ENCODE measurements at regions not wholly inside any gene's neighbourhood (a gene's known extent, or its start where the extent isn't known, plus 50 kb on each side); places are given as distances from the start of the nearest gene placed in this dataset.

GRCh38 chr15:37576952-37577351 is 357.5 kb upstream of the TMCO5A start:
- DNase-seq (ENCODE audit: low read depth) = no peak

- DNase-seq (ENCODE audit: low read depth) = no peak
Observed at GRCh38 chr15:37581866-37582532, 352.4 kb upstream of the TMCO5A start.

- no peak for DNase-seq (ENCODE audit: low read depth)
Observed at GRCh38 chr15:37582852-37583251, 351.6 kb upstream of the TMCO5A start.

- DNase-seq (ENCODE audit: low read depth) = no peak
Observed at GRCh38 chr15:37586011-37586583, 348.3 kb upstream of the TMCO5A start.

- no peak for DNase-seq (ENCODE audit: low read depth)
Observed at GRCh38 chr15:37586976-37587375, 347.5 kb upstream of the TMCO5A start.

- no peak for DNase-seq (ENCODE audit: low read depth)
Observed at GRCh38 chr15:37594417-37594816, 340.0 kb upstream of the TMCO5A start.

- no peak for DNase-seq (ENCODE audit: low read depth)
Observed at GRCh38 chr15:37595426-37595970, 338.9 kb upstream of the TMCO5A start.

- DNase-seq (ENCODE audit: low read depth) = no peak
Observed at GRCh38 chr15:37599156-37599555, 335.3 kb upstream of the TMCO5A start.

GRCh38 chr15:37616215-37616614 is 318.2 kb upstream of the TMCO5A start:
- no peak for DNase-seq (ENCODE audit: low read depth)

- no peak for DNase-seq (ENCODE audit: low read depth)
Observed at GRCh38 chr15:37618353-37618752, 316.1 kb upstream of the TMCO5A start.

GRCh38 chr15:37619358-37620042 is 314.9 kb upstream of the TMCO5A start:
- no peak for DNase-seq (ENCODE audit: low read depth)

- DNase-seq (ENCODE audit: low read depth) = no peak
Observed at GRCh38 chr15:37625576-37625975, 308.9 kb upstream of the TMCO5A start.

GRCh38 chr15:37628507-37628906 is 305.9 kb upstream of the TMCO5A start:
- no peak for DNase-seq (ENCODE audit: low read depth)

GRCh38 chr15:37636736-37637135 is 297.7 kb upstream of the TMCO5A start:
- DNase-seq (ENCODE audit: low read depth) = no peak

GRCh38 chr15:37638116-37638515 is 296.3 kb upstream of the TMCO5A start:
- no peak for DNase-seq (ENCODE audit: low read depth)

GRCh38 chr15:37638691-37639090 is 295.7 kb upstream of the TMCO5A start:
- DNase-seq (ENCODE audit: low read depth) = no peak

GRCh38 chr15:37652646-37653417 is 281.6 kb upstream of the TMCO5A start:
- no peak for DNase-seq (ENCODE audit: low read depth)

GRCh38 chr15:37678124-37678523 is 256.3 kb upstream of the TMCO5A start:
- no peak for DNase-seq (ENCODE audit: low read depth)

- no peak for DNase-seq (ENCODE audit: low read depth)
Observed at GRCh38 chr15:37679627-37680026, 254.8 kb upstream of the TMCO5A start.

GRCh38 chr15:37682304-37682703 is 252.1 kb upstream of the TMCO5A start:
- DNase-seq (ENCODE audit: low read depth) = no peak

GRCh38 chr15:37691911-37692310 is 242.5 kb upstream of the TMCO5A start:
- no peak for DNase-seq (ENCODE audit: low read depth)

GRCh38 chr15:37693926-37694325 is 240.5 kb upstream of the TMCO5A start:
- DNase-seq (ENCODE audit: low read depth) = no peak

All from activated T-cell treated with anti-CD3 and anti-CD28 coated beads for 48 hours (primary cell).